GM18498 (cell line): ENCODE measurements at regions not wholly inside any gene's neighbourhood (a gene's known extent, or its start where the extent isn't known, plus 50 kb on each side); places are given as distances from the start of the nearest gene placed in this dataset.
"Not testable (repeated sequence)": the region's sequence is repeated elsewhere in the genome, so short reads cannot be mapped to it uniquely, and the experiment has no call there.

Source experiments
- ATAC-seq: cut with Tn5 transposase; IDR thresholded peaks from one replicate; pipeline ENCODE4 v1.9.1; 2021; ENCODE audit warnings: mild to moderate bottlenecking, moderate library complexity; ENCODE audit not compliant: unreplicated experiment

GRCh38 chr18:1102848-1103247 lies 198.2 kb downstream of the ADCYAP1 start:
- no peak for ATAC-seq

GRCh38 chr18:1103537-1103936 lies 198.9 kb downstream of the ADCYAP1 start:
- ATAC-seq: no peak

GRCh38 chr18:1104181-1104881 lies 199.7 kb downstream of the ADCYAP1 start:
- ATAC-seq: no peak

GRCh38 chr18:1124495-1124894 lies 219.8 kb downstream of the ADCYAP1 start:
- ATAC-seq: no peak

- ATAC-seq: no peak
Observed at GRCh38 chr18:1133541-1133940, 228.9 kb downstream of the ADCYAP1 start.

- no peak for ATAC-seq
Observed at GRCh38 chr18:1147730-1148129, 243.1 kb downstream of the ADCYAP1 start.

GRCh38 chr18:1149709-1150108 lies 245.0 kb downstream of the ADCYAP1 start:
- no peak for ATAC-seq

GRCh38 chr18:1150344-1150743 lies 245.7 kb downstream of the ADCYAP1 start:
- no peak for ATAC-seq

- ATAC-seq: not testable (repeated sequence)
Observed at GRCh38 chr18:1152958-1153357, 248.3 kb downstream of the ADCYAP1 start.

GRCh38 chr18:1173593-1173992 lies 268.9 kb downstream of the ADCYAP1 start:
- ATAC-seq: no peak

- ATAC-seq: no peak
Observed at GRCh38 chr18:1177232-1177631, 272.6 kb downstream of the ADCYAP1 start.

- ATAC-seq: no peak
Observed at GRCh38 chr18:1191341-1191740, 286.7 kb downstream of the ADCYAP1 start.

- no peak for ATAC-seq
Observed at GRCh38 chr18:1213126-1213525, 308.5 kb downstream of the ADCYAP1 start.

GRCh38 chr18:1222880-1223279 lies 318.2 kb downstream of the ADCYAP1 start:
- no peak for ATAC-seq

GRCh38 chr18:1227025-1227424 lies 322.4 kb downstream of the ADCYAP1 start:
- no peak for ATAC-seq

GRCh38 chr18:1229634-1230033 lies 325.0 kb downstream of the ADCYAP1 start:
- ATAC-seq: no peak

- no peak for ATAC-seq
Observed at GRCh38 chr18:1232867-1233266, 328.2 kb downstream of the ADCYAP1 start.

- ATAC-seq: no peak
Observed at GRCh38 chr18:1240701-1241100, 336.0 kb downstream of the ADCYAP1 start.

GRCh38 chr18:1244397-1245122 lies 339.9 kb downstream of the ADCYAP1 start:
- no peak for ATAC-seq

GRCh38 chr18:1246827-1247226 lies 342.2 kb downstream of the ADCYAP1 start:
- no peak for ATAC-seq

GRCh38 chr18:1252534-1252933 lies 347.9 kb downstream of the ADCYAP1 start:
- no peak for ATAC-seq

- ATAC-seq: no peak
Observed at GRCh38 chr18:1252936-1253335, 348.3 kb downstream of the ADCYAP1 start.
